ENCODE measurements at regions not wholly inside any gene's neighbourhood (a gene's known extent, or its start where the extent isn't known, plus 50 kb on each side); places are given as distances from the start of the nearest gene placed in this dataset.
"Not testable (repeated sequence)": the region's sequence is repeated elsewhere in the genome, so short reads cannot be mapped to it uniquely, and the experiment has no call there.

DNA sequence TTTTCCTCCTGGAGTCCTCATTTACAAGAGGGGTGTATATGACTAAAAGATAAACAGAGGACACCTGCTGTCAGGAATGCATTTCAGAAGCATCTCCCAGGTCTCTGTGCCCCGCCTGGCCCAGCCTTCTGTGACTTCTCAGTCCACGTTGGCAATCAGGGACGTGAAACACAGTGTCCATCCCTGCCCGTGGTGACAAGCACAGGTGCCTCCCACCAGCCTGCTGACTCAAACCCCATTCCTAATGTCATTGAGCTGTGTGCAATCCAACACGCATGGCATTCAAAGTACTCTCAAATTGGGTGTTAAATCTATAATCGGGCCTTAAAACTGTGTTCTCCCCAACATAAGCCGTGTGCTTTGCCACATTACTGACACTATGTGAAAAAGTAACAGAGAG, 343.2 kb downstream of the EIPR1 start:
- Histone ChIP-seq H2AFZ (ENCODE audit: low read length) (no peak overlapping the region), H3K9ac (ENCODE audit: insufficient read depth, low read length) (no peak overlapping the region), H3K4me3 (replicated peaks in 1 of 4; ENCODE audit: control extremely low read depth in 1 of 4, insufficient read depth in 1 of 4, low read depth in 3 of 4, low read length in 4 of 4) (no peak overlapping the region), H3K36me3 (ENCODE audit: control insufficient read depth, insufficient read depth, low read length) (no peaks in the 10 kb centered on the region), H3K79me2 (ENCODE audit: control insufficient read depth, insufficient read depth, low read length) (no peaks in the 10 kb centered on the region), H4K20me1 (ENCODE audit: control insufficient read depth, extremely low read depth, insufficient read depth, low read length) (no peaks in the 10 kb centered on the region), H3K4me1 (ENCODE audit: control insufficient read depth, extremely low read depth, insufficient read depth, low read length) (no peaks in the 10 kb centered on the region), H3K27ac (ENCODE audit: insufficient read depth, low read length) (no peak overlapping the region), H3K4me2 (ENCODE audit: extremely low read depth, insufficient read depth, low read length) (no peak overlapping the region), H3K27me3 (ENCODE audit: control insufficient read depth, insufficient read depth, low read length) (no peaks in the 10 kb centered on the region), H3K9me3 (ENCODE audit: control insufficient read depth, insufficient read depth, low read depth, low read length) (no peaks in the 10 kb centered on the region)
- no peak for DNase-seq (ENCODE audit: low read depth in 2 of 2)
- TF ChIP-seq, protein P1, sequence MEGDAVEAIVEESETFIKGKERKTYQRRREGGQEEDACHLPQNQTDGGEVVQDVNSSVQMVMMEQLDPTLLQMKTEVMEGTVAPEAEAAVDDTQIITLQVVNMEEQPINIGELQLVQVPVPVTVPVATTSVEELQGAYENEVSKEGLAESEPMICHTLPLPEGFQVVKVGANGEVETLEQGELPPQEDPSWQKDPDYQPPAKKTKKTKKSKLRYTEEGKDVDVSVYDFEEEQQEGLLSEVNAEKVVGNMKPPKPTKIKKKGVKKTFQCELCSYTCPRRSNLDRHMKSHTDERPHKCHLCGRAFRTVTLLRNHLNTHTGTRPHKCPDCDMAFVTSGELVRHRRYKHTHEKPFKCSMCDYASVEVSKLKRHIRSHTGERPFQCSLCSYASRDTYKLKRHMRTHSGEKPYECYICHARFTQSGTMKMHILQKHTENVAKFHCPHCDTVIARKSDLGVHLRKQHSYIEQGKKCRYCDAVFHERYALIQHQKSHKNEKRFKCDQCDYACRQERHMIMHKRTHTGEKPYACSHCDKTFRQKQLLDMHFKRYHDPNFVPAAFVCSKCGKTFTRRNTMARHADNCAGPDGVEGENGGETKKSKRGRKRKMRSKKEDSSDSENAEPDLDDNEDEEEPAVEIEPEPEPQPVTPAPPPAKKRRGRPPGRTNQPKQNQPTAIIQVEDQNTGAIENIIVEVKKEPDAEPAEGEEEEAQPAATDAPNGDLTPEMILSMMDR (conservative IDR thresholded peaks at IDR 0.05 in 1 of 2, IDR thresholded peaks at IDR 0.05 in 1 of 2; ENCODE audit: low read depth in 1 of 2, low read length in 2 of 2) = no peak
- no peak for TF ChIP-seq EZH2 (IDR thresholded peaks at IDR 0.05; ENCODE audit: low read length, missing control alignments)

GRCh38 chr2:3033315-3033714, 344.3 kb downstream of the EIPR1 start:
- TF ChIP-seq, protein P1 (conservative IDR thresholded peaks at IDR 0.05 in 1 of 2, IDR thresholded peaks at IDR 0.05 in 1 of 2; ENCODE audit: low read depth in 1 of 2, low read length in 2 of 2) = no peak
- no peak for TF ChIP-seq EZH2 (IDR thresholded peaks at IDR 0.05; ENCODE audit: low read length, missing control alignments)
- Histone ChIP-seq H3K27ac (ENCODE audit: insufficient read depth, low read length) (no peak overlapping the region), H3K36me3 (ENCODE audit: control insufficient read depth, insufficient read depth, low read length) (no peaks in the 10 kb centered on the region), H3K9ac (ENCODE audit: insufficient read depth, low read length) (no peak overlapping the region), H4K20me1 (ENCODE audit: control insufficient read depth, extremely low read depth, insufficient read depth, low read length) (no peaks in the 10 kb centered on the region), H2AFZ (ENCODE audit: low read length) (no peak overlapping the region), H3K27me3 (ENCODE audit: control insufficient read depth, insufficient read depth, low read length) (no peaks in the 10 kb centered on the region), H3K4me1 (ENCODE audit: control insufficient read depth, extremely low read depth, insufficient read depth, low read length) (no peaks in the 10 kb centered on the region), H3K9me3 (ENCODE audit: control insufficient read depth, insufficient read depth, low read depth, low read length) (no peaks in the 10 kb centered on the region), H3K79me2 (ENCODE audit: control insufficient read depth, insufficient read depth, low read length) (no peaks in the 10 kb centered on the region), H3K4me3 (replicated peaks in 1 of 4; ENCODE audit: control extremely low read depth in 1 of 4, insufficient read depth in 1 of 4, low read depth in 3 of 4, low read length in 4 of 4) (no peak overlapping the region), H3K4me2 (ENCODE audit: extremely low read depth, insufficient read depth, low read length) (no peak overlapping the region)
- DNase-seq (ENCODE audit: low read depth in 2 of 2) = no peak

DNA sequence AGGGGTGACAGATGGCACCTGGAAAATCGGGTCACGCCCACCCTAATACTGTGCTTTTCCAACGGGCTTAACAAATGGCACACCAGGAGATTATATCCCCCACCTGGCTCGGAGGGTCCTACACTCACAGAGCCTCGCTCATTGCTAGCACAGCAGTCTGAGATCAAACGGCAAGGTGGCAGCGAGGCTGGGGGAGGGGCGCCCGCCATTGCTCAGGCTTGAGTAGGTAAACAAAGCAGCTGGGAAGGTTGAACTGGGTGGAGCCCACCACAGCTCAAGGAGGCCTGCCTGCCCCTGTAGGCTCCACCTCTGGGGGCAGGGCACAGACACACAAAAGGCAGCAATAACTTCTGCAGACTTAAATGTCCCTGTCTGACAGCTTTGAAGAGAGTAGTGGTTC, 346.8 kb downstream of the EIPR1 start:
- not testable (repeated sequence) for H3K27me3 ChIP-seq (ENCODE audit: control insufficient read depth, insufficient read depth, low read length); H2AFZ ChIP-seq (ENCODE audit: low read length); DNase-seq (ENCODE audit: low read depth in 2 of 2); H3K27ac ChIP-seq (ENCODE audit: insufficient read depth, low read length); H3K9me3 ChIP-seq (ENCODE audit: control insufficient read depth, insufficient read depth, low read depth, low read length); H3K4me3 ChIP-seq (replicated peaks in 1 of 4; ENCODE audit: control extremely low read depth in 1 of 4, insufficient read depth in 1 of 4, low read depth in 3 of 4, low read length in 4 of 4); H3K4me2 ChIP-seq (ENCODE audit: extremely low read depth, insufficient read depth, low read length); H3K4me1 ChIP-seq (ENCODE audit: control insufficient read depth, extremely low read depth, insufficient read depth, low read length); H4K20me1 ChIP-seq (ENCODE audit: control insufficient read depth, extremely low read depth, insufficient read depth, low read length); H3K79me2 ChIP-seq (ENCODE audit: control insufficient read depth, insufficient read depth, low read length); H3K9ac ChIP-seq (ENCODE audit: insufficient read depth, low read length); H3K36me3 ChIP-seq (ENCODE audit: control insufficient read depth, insufficient read depth, low read length)

DNA sequence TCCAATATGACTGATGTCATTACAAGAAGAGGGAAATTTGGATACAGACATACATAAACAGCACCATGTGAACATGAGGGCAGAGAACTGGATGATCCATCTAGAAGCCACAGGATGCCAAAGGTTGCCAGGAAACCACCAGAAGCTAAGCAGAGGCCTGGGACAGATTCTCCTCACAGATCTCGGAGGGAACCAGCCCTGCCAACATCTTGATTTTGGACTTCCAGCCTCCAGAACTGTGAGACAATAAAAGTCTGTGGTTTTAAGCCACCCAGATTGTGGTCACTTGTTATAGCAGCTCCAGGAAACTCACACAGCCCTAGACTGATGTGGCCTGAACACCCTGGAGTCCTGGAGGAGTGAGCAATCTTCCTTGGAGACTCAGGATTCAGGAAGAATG, 351.6 kb downstream of the EIPR1 start:
- Histone ChIP-seq H3K4me2 (ENCODE audit: extremely low read depth, insufficient read depth, low read length) (no peak overlapping the region), H2AFZ (ENCODE audit: low read length) (no peak overlapping the region), H3K9me3 (ENCODE audit: control insufficient read depth, insufficient read depth, low read depth, low read length) (no peaks in the 10 kb centered on the region), H3K27me3 (ENCODE audit: control insufficient read depth, insufficient read depth, low read length) (no peaks in the 10 kb centered on the region), H3K9ac (ENCODE audit: insufficient read depth, low read length) (no peak overlapping the region), H3K4me3 (replicated peaks in 1 of 4; ENCODE audit: control extremely low read depth in 1 of 4, insufficient read depth in 1 of 4, low read depth in 3 of 4, low read length in 4 of 4) (no peak overlapping the region), H3K79me2 (ENCODE audit: control insufficient read depth, insufficient read depth, low read length) (no peaks in the 10 kb centered on the region), H3K36me3 (ENCODE audit: control insufficient read depth, insufficient read depth, low read length) (no peaks in the 10 kb centered on the region), H3K4me1 (ENCODE audit: control insufficient read depth, extremely low read depth, insufficient read depth, low read length) (no peaks in the 10 kb centered on the region), H4K20me1 (ENCODE audit: control insufficient read depth, extremely low read depth, insufficient read depth, low read length) (no peaks in the 10 kb centered on the region), H3K27ac (ENCODE audit: insufficient read depth, low read length) (no peak overlapping the region)
- TF ChIP-seq, protein P1 (conservative IDR thresholded peaks at IDR 0.05 in 1 of 2, IDR thresholded peaks at IDR 0.05 in 1 of 2; ENCODE audit: low read depth in 1 of 2, low read length in 2 of 2) = no peak
- TF ChIP-seq EZH2 (IDR thresholded peaks at IDR 0.05; ENCODE audit: low read length, missing control alignments) = no peak
- no peak for DNase-seq (ENCODE audit: low read depth in 2 of 2)

Data from fibroblast of lung (primary cell).